ENCODE measurements at regions not wholly inside any gene's neighbourhood (a gene's known extent, or its start where the extent isn't known, plus 50 kb on each side); places are given as distances from the start of the nearest gene placed in this dataset.
A peak's percentile ranks its signal among the peaks of the same experiment; 100 is the strongest.
"Not testable (repeated sequence)": the region's sequence is repeated elsewhere in the genome, so short reads cannot be mapped to it uniquely, and the experiment has no call there.

GRCh38 chr16:88200154-88200895 lies 182.4 kb upstream of the ZNF469 start:
- H3K4me1 Mint-ChIP-seq, H3K9me3 Mint-ChIP-seq, H3K4me3 Mint-ChIP-seq, H3K36me3 Mint-ChIP-seq, H3K27me3 Mint-ChIP-seq, H3K27ac Mint-ChIP-seq: not testable (repeated sequence)

GRCh38 chr16:88200896-88201185 lies 181.9 kb upstream of the ZNF469 start:
- no peaks in the 10 kb centered on the region for H3K9me3 Mint-ChIP-seq
- H3K4me3 Mint-ChIP-seq, result no peak overlapping the region
- no peaks in the 10 kb centered on the region for H3K4me1 Mint-ChIP-seq
- H3K27ac Mint-ChIP-seq, result no peak overlapping the region
- peaks cover 2% of the 10 kb centered on the region for H3K27me3 Mint-ChIP-seq
- no peaks in the 10 kb centered on the region for H3K36me3 Mint-ChIP-seq

GRCh38 chr16:88201611-88202010 lies 181.1 kb upstream of the ZNF469 start:
- H3K27ac Mint-ChIP-seq, H3K27me3 Mint-ChIP-seq, H3K9me3 Mint-ChIP-seq, H3K4me3 Mint-ChIP-seq, H3K4me1 Mint-ChIP-seq, H3K36me3 Mint-ChIP-seq: not testable (repeated sequence)

GRCh38 chr16:88202207-88202745 lies 180.5 kb upstream of the ZNF469 start:
- no peaks in the 10 kb centered on the region for H3K4me1 Mint-ChIP-seq
- no peaks in the 10 kb centered on the region for H3K36me3 Mint-ChIP-seq

GRCh38 chr16:88202856-88203681 lies 179.7 kb upstream of the ZNF469 start:
- H3K27ac Mint-ChIP-seq, result not testable (repeated sequence)

More at GRCh38 chr16:88202207-88202745, 180.5 kb upstream of the ZNF469 start:
- Mint-ChIP-seq H3K9me3 (no peaks in the 10 kb centered on the region), H3K27me3 (peaks cover 2% of the 10 kb centered on the region), H3K4me3 (no peak overlapping the region), H3K27ac (no peak overlapping the region)

GRCh38 chr16:88204131-88205110 lies 178.3 kb upstream of the ZNF469 start:
- not testable (repeated sequence) for H3K4me1 Mint-ChIP-seq, H3K27me3 Mint-ChIP-seq, H3K27ac Mint-ChIP-seq, H3K9me3 Mint-ChIP-seq, H3K4me3 Mint-ChIP-seq, H3K36me3 Mint-ChIP-seq

More at GRCh38 chr16:88202856-88203681, 179.7 kb upstream of the ZNF469 start:
- H3K36me3 Mint-ChIP-seq, H3K4me3 Mint-ChIP-seq, H3K27me3 Mint-ChIP-seq, H3K4me1 Mint-ChIP-seq, H3K9me3 Mint-ChIP-seq: not testable (repeated sequence)

GRCh38 chr16:88205482-88205881 lies 177.3 kb upstream of the ZNF469 start:
- not testable (repeated sequence) for H3K27me3 Mint-ChIP-seq, H3K9me3 Mint-ChIP-seq, H3K4me1 Mint-ChIP-seq, H3K4me3 Mint-ChIP-seq, H3K36me3 Mint-ChIP-seq
- H3K27ac Mint-ChIP-seq, result peak overlapping the region; percentile 30

- not testable (repeated sequence) for H3K4me3 Mint-ChIP-seq, H3K4me1 Mint-ChIP-seq, H3K36me3 Mint-ChIP-seq, H3K27ac Mint-ChIP-seq, H3K27me3 Mint-ChIP-seq, H3K9me3 Mint-ChIP-seq
Observed at GRCh38 chr16:88206006-88206405, 176.8 kb upstream of the ZNF469 start.

GRCh38 chr16:88206516-88206915 lies 176.2 kb upstream of the ZNF469 start:
- not testable (repeated sequence) for H3K9me3 Mint-ChIP-seq, H3K27ac Mint-ChIP-seq, H3K4me3 Mint-ChIP-seq, H3K27me3 Mint-ChIP-seq, H3K4me1 Mint-ChIP-seq, H3K36me3 Mint-ChIP-seq

GRCh38 chr16:88208112-88208511 lies 174.6 kb upstream of the ZNF469 start:
- no peaks in the 10 kb centered on the region for H3K9me3 Mint-ChIP-seq
- no peaks in the 10 kb centered on the region for H3K4me1 Mint-ChIP-seq
- no peak overlapping the region for H3K4me3 Mint-ChIP-seq
- no peak overlapping the region for H3K27ac Mint-ChIP-seq
- H3K27me3 Mint-ChIP-seq, result peaks cover 5% of the 10 kb centered on the region
- no peaks in the 10 kb centered on the region for H3K36me3 Mint-ChIP-seq

- H3K4me1 Mint-ChIP-seq, H3K9me3 Mint-ChIP-seq, H3K36me3 Mint-ChIP-seq, H3K27ac Mint-ChIP-seq, H3K27me3 Mint-ChIP-seq, H3K4me3 Mint-ChIP-seq: not testable (repeated sequence)
Observed at GRCh38 chr16:88208776-88209175, 174.0 kb upstream of the ZNF469 start.

- not testable (repeated sequence) for H3K27me3 Mint-ChIP-seq, H3K27ac Mint-ChIP-seq, H3K4me3 Mint-ChIP-seq, H3K9me3 Mint-ChIP-seq, H3K4me1 Mint-ChIP-seq, H3K36me3 Mint-ChIP-seq
Observed at GRCh38 chr16:88209579-88209978, 173.2 kb upstream of the ZNF469 start.

GRCh38 chr16:88213937-88214336 lies 168.8 kb upstream of the ZNF469 start:
- not testable (repeated sequence) for H3K36me3 Mint-ChIP-seq, H3K9me3 Mint-ChIP-seq, H3K4me3 Mint-ChIP-seq, H3K4me1 Mint-ChIP-seq, H3K27ac Mint-ChIP-seq, H3K27me3 Mint-ChIP-seq

GRCh38 chr16:88221001-88221761 lies 161.6 kb upstream of the ZNF469 start:
- H3K27ac Mint-ChIP-seq, H3K36me3 Mint-ChIP-seq, H3K4me1 Mint-ChIP-seq, H3K27me3 Mint-ChIP-seq, H3K9me3 Mint-ChIP-seq, H3K4me3 Mint-ChIP-seq: not testable (repeated sequence)

GRCh38 chr16:88223696-88224095 lies 159.1 kb upstream of the ZNF469 start:
- H3K4me3 Mint-ChIP-seq, H3K4me1 Mint-ChIP-seq, H3K9me3 Mint-ChIP-seq, H3K36me3 Mint-ChIP-seq, H3K27ac Mint-ChIP-seq, H3K27me3 Mint-ChIP-seq: not testable (repeated sequence)
